GM12891 (cell line): ENCODE measurements at regions not wholly inside any gene's neighbourhood (a gene's known extent, or its start where the extent isn't known, plus 50 kb on each side); places are given as distances from the start of the nearest gene placed in this dataset.

Experiments used
- DNase-seq: peaks from one replicate; pipeline ENCODE4 v3.0.0; 2011; ENCODE audit warnings: low spot score; ENCODE audit not compliant: insufficient read length
- FAIRE-seq: peaks from 2 replicates; lab custom pipeline; 2011; peaks lifted over from hg19 to GRCh38; lab: Jason Lieb, UNC
- PAX5 ChIP-seq: IDR thresholded peaks from 2 replicates; pipeline ENCODE4 v1.6.1; 2011; ENCODE audit warnings: low read length, moderate library complexity, mild to moderate bottlenecking; ENCODE audit not compliant: insufficient read depth, severe bottlenecking
- POLR2A ChIP-seq: IDR thresholded peaks from 2 replicates; pipeline ENCODE4 v1.6.1; 2011; ENCODE audit warnings: low read depth, low read length, control low read depth
- POLR2AphosphoS5 ChIP-seq: IDR thresholded peaks from 2 replicates; pipeline ENCODE4 v1.6.1; 2011; ENCODE audit warnings: low read depth, low read length, control low read depth
- POU2F2 ChIP-seq: IDR thresholded peaks from 2 replicates; pipeline ENCODE4 v1.6.1; 2011; ENCODE audit warnings: low read depth, mild to moderate bottlenecking, control low read depth, low read length, moderate library complexity
- SPI1 ChIP-seq: IDR thresholded peaks from 2 replicates; pipeline ENCODE4 v1.6.1; 2011; ENCODE audit warnings: low read depth, low read length, control low read depth
- TAF1 ChIP-seq: IDR thresholded peaks from 2 replicates; pipeline ENCODE4 v1.6.1; 2011; ENCODE audit warnings: low read depth, low read length, control low read depth

DNA sequence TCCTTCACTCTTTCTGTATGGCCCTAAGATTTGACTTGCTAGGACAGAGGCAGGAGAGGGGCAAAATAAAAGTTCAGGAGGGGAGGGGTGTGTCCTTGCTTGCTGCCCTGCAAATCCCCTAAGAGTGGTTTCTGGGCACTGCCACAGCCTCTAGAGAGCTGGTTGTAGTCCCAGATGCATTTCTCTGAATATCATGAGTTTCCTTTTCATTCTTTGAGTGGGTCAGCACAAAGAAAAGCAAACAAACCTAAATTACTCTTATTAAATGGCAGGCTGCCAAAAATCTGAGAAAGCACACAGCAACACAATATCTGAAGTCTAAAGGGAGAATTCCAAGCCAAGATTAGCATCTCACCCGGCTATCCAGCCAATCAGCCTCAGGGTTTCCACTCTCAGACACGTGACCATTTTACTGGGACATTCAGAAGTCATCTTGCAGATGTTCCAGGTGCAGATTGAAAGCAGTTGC, 919.3 kb downstream of the TUSC7 start:
- no peak for DNase-seq
- no peak for TF ChIP-seq POU2F2
- no peak for TF ChIP-seq POLR2A
- no peak for TF ChIP-seq SPI1
- no peak for TF ChIP-seq PAX5
- no peak for TF ChIP-seq POLR2AphosphoS5
- no peak for TF ChIP-seq TAF1
- no peak for FAIRE-seq

GRCh38 chr3:117629505-117629904, 919.9 kb downstream of the TUSC7 start:
- DNase-seq: no peak
- no peak for FAIRE-seq
- TF ChIP-seq POU2F2: no peak

DNA sequence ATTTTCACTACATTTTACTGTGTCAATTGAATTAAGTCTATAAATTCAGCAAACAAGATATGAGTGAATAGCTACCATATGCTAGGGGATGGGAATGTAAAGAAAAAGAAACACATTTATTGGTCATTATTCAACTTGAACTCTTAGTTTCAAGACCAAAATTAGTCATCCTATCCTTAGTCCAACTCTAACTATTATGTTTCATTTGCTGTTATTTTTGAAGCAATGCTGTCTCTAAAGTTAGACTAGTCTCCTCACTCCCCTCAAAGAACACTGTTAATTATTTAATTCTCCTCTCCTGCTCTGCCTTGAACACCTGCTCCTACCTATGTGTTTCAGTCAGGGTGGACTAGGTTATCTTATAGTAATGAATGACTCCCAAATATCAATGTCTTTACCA, 920.9 kb downstream of the TUSC7 start:
- no peak for FAIRE-seq
- no peak for DNase-seq
- TF ChIP-seq PAX5 (no peak), POLR2A (no peak), SPI1 (no peak), TAF1 (no peak), POLR2AphosphoS5 (no peak), POU2F2 (no peak)

- FAIRE-seq: no peak
These were observed 921.3 kb downstream of the TUSC7 start for GRCh38 chr3:117630885-117631284.

DNA sequence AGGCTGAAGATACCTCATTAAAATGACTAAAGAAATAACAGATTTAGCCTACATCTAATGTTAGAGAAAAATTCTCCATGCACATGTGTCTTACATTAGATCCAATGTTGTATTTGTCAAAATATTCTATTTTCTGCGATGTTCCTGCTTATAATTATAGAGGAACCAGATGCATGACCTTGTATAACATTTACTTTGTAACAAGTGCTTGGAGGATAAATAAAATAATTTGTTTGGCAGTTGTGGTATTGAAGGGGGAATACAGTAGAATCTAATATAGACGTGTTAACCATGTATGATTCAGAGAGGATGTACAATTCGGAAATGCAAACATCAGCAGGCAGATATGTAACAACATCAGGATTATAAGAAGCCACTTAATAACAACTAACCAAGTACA, 922.2 kb downstream of the TUSC7 start:
- TF ChIP-seq PAX5: no peak
- no peak for TF ChIP-seq POLR2A
- no peak for TF ChIP-seq POLR2AphosphoS5
- no peak for TF ChIP-seq POU2F2
- no peak for TF ChIP-seq TAF1
- TF ChIP-seq SPI1: no peak
- DNase-seq (no peak), FAIRE-seq (no peak)

More at GRCh38 chr3:117630885-117631284, 921.3 kb downstream of the TUSC7 start:
- TF ChIP-seq POU2F2: no peak
- no peak for TF ChIP-seq POLR2A
- TF ChIP-seq PAX5: no peak
- TF ChIP-seq TAF1: no peak
- TF ChIP-seq SPI1: no peak
- no peak for TF ChIP-seq POLR2AphosphoS5
- no peak for DNase-seq

DNA sequence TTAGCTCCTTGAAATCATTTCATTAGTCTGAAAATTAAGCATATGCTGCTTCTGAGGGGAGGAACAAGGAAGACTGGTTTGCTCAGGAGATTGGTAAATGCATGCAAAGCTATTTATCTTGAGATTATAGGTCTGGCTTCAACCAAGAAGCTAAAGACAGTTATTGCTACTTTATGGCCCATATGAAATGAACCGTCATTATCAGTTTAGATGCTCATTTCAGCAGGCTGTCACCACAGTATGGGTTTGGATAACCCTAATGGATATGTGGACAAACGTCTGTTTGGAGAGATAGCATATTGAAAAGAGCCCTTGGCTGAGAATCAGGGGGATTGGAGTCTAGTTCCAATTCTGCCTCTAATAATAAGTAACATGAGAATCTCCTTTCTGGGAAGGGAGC, 922.6 kb downstream of the TUSC7 start:
- FAIRE-seq (no peak), DNase-seq (no peak)
- TF ChIP-seq TAF1 (no peak), POLR2AphosphoS5 (no peak), POU2F2 (no peak), SPI1 (no peak)

DNA sequence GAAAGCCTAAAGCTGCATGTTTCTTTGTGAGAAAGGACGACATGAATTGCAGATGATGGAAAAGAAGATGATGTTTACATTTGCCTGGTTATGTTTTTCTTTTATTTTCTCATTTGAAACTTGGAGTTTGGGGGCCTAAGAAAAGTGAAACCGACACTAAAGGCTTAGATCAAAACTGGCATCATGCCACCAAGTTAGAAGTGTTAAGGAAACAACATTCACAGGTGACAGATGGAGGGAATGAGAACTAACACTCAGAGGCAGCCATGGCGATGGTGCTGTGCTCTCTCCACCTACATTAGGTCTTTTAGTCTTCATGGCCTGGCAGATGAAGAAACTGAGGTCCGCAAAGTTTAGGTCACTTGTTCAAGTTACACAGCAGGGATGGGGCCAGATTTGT, 923.6 kb downstream of the TUSC7 start:
- no peak for TF ChIP-seq POLR2A
- no peak for TF ChIP-seq SPI1
- TF ChIP-seq POU2F2: no peak
- TF ChIP-seq PAX5: no peak
- TF ChIP-seq TAF1: no peak
- TF ChIP-seq POLR2AphosphoS5: no peak
- no peak for FAIRE-seq
- no peak for DNase-seq

DNA sequence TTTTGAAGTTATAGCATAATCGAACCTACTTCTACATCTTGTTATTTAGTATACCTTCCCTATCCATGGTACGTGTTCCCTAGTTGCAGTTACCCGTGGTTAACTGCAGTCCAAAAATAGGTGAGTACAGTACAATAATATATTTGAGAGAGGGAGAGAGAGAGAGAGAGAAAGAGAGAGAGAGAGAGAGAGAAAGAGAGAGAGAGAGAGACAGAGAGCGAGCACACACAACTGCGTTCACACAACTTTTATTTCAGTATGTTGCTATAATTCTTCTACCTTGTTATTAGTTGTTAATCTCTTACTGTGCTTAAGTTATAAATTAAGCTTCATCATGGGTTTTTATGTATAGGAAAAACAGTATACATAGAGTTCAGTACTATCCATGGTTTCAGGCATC, 928.1 kb downstream of the TUSC7 start:
- no peak for TF ChIP-seq POU2F2
- TF ChIP-seq POLR2AphosphoS5: no peak
- no peak for TF ChIP-seq POLR2A
- FAIRE-seq (no peak), DNase-seq (no peak)

- FAIRE-seq: no peak
- TF ChIP-seq POLR2A: no peak
- no peak for TF ChIP-seq TAF1
- TF ChIP-seq SPI1: no peak
- TF ChIP-seq POLR2AphosphoS5: no peak
- no peak for TF ChIP-seq PAX5
- TF ChIP-seq POU2F2: no peak
- no peak for DNase-seq
These were observed 934.6 kb downstream of the TUSC7 start for GRCh38 chr3:117644203-117644602.

GRCh38 chr3:117645561-117646242, 936.1 kb downstream of the TUSC7 start:
- DNase-seq: no peak
- no peak for TF ChIP-seq POLR2A
- no peak for TF ChIP-seq TAF1
- TF ChIP-seq POU2F2: no peak
- no peak for TF ChIP-seq POLR2AphosphoS5
- no peak for TF ChIP-seq PAX5
- TF ChIP-seq SPI1: no peak
- FAIRE-seq: no peak

GRCh38 chr3:117647435-117647834, 937.9 kb downstream of the TUSC7 start:
- DNase-seq: no peak
- FAIRE-seq: no peak
- no peak for TF ChIP-seq PAX5
